ENCODE measurements at regions not wholly inside any gene's neighbourhood (a gene's known extent, or its start where the extent isn't known, plus 50 kb on each side); places are given as distances from the start of the nearest gene placed in this dataset.
"Not testable (repeated sequence)": the region's sequence is repeated elsewhere in the genome, so short reads cannot be mapped to it uniquely, and the experiment has no call there.

- DNase-seq, result no peak
These were observed 952.7 kb downstream of the SLC4A3 start for GRCh38 chr2:220580113-220580512.

DNA sequence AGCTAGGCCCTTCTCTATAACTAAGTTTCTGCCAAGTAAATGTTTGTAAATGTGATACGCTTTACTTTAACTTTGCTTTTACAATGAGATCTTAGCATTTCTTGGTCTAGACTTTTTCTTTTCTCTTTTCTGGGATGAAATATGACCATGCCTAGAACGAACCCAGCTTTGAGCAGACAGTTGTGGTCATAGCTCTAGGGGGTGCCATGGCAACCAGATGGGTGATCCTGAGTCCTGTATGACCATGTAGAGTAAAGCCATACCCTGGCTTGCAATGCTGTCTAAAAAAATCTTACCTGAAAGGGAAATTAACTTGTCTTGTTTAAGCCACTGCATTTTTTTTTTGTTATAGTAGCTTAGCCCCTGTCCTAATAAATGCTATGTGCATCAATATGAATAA is 956.3 kb downstream of the SLC4A3 start:
- DNase-seq, result no peak

DNA sequence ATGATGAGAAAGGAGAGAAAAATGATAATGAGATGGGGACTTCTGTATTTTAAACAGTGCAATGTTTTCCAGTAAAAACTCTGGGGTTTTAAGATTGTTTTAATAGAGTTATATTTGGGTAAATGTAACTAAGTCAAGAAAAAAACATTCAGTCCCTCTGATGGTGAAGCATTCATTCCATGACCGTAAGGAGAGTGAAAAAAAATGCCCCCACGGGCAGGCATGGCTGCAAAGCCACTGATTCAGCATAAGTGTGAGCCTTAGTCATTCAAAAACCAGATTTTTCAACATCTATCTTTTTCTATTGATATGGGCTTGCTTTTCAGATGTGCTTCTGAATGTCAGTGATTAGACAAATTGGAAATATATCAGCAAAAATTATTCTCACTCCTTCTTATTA is 957.8 kb downstream of the SLC4A3 start:
- no peak for DNase-seq

DNA sequence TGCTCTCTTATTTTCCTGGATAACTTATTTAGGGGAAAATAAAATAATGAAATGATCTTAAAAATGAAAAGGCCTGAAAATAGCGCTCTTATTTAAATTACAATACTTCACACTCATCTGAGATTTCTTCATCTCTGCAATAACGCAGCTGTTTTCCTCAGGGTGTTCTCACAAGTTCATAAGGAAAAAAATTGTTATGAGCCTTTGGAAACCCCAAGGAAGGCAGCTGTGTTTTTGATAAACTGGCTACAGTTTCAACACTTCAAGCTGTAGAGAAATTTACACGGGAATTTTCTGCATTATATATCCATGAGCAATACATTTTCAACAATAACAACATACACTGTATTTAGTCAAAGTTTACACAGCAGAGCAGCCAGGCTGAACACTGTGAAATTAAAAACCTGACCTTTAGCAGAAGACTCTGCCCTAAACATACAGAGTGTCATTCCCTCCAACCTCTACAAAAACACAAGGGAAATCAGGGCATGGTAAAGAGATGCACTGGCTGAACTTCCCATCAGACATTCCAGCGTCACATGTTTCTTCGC is 959.6 kb downstream of the SLC4A3 start:
- DNase-seq, result no peak

- DNase-seq, result no peak
These were observed 960.7 kb downstream of the SLC4A3 start for GRCh38 chr2:220588148-220588547.

GRCh38 chr2:220590476-220590875 is 963.0 kb downstream of the SLC4A3 start:
- no peak for DNase-seq

DNA sequence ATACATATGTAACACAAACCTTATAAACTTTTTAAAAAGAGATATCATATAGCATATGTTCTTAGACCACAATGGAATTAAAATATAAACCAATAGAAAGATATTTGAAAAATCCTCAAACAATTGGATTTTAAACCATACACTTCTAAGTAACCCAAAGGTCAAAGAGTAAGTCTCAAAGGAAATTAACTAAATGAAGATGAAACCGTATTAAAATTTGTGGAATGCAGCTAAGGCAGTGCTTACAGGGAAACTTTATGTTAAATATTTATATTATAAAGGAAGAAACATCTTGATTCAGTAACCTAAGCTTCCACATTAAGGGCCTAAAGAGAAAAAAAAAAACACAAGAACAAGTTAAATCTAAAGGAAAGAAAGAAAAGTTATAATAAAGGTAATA is 966.1 kb downstream of the SLC4A3 start:
- no peak for DNase-seq

DNA sequence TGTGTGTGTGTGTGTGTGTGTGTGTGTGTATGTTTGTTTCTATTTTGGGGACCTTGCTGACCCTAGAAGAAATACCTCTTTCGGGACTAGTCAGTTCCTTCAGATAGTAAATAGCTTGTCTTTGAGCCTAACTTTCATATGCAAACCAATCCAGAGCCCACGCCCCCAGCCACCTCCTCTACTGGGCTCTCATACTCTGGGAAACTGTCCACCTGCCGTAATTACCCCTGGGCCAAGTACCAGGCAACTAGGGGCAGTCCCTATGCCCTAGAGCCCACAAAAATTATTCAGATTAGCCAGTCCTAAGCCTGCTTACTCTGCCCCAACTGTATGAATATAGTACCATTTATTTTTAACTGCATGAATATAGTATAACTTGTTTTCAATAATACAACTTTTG is 970.4 kb downstream of the EPHA4 start:
- no peak for DNase-seq

DNA sequence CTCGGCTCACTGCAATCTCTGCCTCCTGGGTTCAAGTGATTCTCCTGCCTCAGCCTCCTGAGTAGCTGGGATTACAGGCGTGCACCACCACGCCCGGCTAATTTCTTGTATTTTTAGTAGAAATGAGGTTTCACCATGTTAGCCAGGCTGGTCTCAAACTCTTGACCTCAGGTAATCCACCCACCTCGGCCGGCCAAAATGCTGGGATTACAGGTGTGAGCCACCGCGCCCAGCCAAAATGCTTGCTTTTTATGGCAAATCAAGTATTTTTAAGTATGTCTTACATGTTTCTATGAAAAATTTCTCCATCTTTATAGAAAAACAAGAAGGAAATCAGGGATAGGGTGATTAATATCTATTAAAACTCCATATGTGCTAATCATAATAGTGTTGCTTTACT is 959.1 kb downstream of the EPHA4 start:
- DNase-seq, result not testable (repeated sequence)

GRCh38 chr2:220614064-220614463 is 958.0 kb downstream of the EPHA4 start:
- no peak for DNase-seq

DNA sequence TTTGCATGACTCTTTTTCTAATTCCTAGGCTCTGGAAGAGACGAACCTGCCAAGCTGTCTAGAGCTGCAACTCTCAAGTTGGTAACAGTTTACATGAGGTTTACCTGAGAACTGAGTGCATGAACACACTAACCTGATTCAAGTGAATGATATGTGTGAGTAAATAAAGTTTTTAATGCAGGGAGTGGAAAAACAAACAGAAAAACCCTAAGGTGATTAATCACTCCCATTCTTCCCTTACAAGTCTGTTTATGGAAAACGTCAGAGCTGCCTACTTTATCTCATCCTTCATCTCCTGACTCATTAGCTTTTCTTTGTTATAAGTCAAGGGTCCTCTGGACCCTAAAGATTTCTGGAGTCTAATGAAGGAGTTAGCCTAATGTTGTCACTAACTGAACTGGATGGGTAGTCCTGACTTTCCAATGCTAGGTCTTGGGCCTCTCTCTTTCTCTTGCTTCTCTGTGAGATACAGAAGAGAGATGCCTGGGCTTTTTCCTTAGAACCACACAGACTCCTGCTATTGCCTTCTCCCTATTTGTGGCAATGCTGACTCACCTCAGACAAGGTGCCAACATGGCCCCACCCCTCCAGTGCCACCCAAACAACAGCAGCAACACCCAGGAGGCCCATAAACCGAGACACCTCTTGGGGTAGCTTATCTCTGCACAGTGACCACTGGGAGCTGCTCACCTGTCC is 952.4 kb downstream of the EPHA4 start:
- DNase-seq, result no peak

GRCh38 chr2:220626603-220627002 is 945.5 kb downstream of the EPHA4 start:
- no peak for DNase-seq

DNA sequence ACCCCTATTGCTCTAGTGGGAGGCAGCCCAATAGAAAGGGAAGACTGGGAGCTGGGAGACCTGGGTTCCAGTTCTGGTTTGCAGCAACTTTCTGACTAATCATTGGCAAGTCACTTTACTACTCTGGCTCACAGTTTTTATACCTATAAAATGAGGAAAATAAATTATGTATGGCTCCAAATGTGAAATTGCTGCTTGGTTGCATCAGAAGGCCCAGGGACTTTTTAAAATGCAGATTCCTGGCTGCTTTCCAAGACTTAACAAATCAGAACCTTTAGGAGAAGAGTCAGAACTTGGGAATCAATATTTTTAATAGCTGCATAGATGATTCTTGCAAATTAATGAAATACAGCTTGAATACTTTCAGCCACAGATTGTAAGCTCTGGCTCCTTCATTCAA is 943.9 kb downstream of the EPHA4 start:
- no peak for DNase-seq

- DNase-seq, result no peak
These were observed 931.0 kb downstream of the EPHA4 start for GRCh38 chr2:220641137-220641536.

DNA sequence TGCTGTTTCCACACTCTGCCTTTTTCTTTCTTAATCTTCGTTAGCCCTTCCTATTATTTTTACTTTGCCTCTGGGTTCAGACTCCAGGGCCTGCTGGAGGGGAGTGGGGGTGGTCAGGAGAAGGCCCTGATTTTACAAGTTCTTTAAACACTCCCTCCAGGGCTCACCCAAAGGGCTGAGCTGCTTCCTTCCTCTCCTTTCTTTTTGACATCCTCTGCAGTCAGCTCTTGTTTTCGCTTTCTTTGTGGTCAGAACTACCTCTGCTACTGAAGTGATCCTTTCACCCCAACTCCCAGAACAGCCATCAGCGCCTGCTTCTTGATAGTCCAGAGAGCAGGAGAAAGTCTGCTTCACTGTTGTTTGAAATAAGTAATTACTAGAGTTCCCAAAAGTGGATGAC is 925.7 kb downstream of the EPHA4 start:
- DNase-seq, result no peak

DNA sequence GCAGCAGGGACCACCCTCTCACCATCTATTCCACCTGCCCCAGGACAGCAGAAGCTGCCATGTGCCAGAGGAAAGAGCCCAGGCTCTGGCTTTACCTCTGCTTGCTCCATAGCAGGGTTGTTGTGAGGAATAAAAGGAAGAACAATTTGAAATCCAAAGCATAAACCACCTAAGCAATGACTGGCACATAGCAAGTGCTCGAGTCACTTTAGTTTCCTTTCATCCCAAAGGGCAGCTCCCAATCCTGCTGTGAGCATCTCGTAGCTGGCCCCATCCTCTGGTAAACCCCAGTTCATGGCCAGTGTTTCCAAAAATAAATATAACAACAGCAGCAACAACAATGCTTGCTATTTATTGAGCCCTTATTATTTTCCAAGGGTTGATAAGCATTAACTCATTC is 923.5 kb downstream of the EPHA4 start:
- DNase-seq, result no peak

DNA sequence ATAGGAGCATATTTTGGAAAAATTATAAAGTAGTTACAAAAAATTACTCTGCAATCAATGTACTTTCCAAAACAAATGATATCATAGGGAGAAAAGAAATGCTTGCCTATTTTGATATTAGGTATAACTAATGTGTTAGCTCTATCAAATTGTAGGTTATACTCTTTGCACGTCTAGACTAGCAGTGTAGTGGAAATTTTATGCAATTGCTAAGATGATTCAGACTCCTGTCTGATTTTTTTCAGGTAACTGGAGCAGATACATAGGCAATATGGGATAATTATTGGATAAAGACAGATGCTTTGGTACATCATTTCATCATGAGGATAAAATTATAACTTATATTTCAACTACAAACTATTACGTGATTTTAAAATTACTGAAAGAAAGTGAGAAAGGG is 918.3 kb downstream of the EPHA4 start:
- no peak for DNase-seq

DNA sequence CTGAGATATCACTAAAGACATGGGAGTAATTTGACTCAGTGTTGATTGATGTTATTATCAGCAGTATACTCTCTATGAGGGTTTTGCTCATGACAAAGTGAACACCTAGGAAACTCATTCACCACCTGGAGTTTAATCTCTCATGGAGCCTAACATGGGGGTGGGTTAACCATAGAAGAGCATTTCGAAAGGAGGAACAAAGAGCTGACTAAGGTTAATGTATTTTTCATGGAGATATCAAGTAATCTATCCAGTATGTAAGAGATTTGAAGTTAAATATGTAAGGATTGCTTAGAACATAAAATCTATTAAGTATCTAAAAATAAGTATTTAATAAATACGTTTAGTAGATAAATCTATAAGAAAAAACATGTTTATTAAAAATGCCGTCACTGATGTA is 917.8 kb downstream of the EPHA4 start:
- DNase-seq, result no peak

DNA sequence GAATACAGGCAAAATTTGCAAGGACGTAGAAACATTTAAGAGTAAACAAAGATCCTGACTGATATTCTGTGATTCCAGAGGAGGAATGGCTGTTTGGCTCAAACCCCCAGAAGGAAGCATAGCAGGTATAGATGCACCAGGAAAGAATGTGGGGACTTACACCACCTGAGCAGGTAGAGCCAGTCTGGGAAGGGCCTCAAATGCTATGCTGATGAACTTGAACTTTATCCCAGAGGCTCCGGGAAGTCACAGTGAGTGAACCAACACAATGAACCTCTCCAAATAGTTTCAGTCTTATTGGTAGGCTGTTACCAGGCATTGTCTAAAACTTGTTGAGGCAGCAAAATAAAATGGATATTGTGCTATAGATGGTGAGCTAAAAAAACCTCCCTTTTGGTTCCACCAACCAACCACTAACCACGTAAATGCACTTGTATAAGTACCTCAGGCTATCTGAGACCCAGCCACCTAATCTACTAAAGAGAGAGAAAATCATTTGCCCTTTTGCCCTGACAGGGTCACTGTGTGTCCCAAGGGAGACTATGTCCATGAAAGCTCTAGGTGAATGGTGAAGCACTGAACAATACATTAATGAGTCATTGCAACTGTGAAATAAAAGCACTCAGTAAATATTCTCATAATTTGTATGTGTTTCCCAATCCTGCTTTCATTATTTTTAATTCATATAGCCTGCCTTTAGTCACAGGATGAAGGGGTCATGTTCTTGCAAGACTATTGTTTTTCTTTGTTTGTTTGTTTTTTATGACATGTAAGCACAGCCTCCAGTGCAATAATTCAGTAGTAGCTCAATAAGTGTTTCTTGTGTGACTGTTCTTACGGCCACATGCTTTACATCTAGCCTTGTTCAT is 911.6 kb downstream of the EPHA4 start:
- DNase-seq, result no peak

DNA sequence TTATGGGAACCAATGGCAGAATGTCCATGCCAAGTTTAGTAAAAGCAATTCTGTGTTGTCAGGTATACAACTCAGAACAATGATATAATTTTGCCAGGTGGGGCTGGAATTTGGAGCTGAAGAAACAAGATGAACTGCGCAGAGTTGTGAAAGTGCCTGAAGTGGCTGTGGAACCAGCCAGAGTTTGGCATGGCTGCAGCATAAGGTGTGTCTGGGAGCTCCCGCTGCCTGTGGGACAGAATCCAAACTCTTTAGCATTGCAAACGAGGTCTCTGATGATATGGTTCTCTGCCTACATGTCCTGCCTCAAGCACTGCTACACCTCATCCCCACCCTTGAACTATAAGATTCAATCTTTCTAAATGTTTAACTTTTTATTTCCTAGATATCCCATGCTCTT is 909.7 kb downstream of the EPHA4 start:
- no peak for DNase-seq

- no peak for DNase-seq
These were observed 909.0 kb downstream of the EPHA4 start for GRCh38 chr2:220663065-220663464.

GRCh38 chr2:220664272-220665107 is 907.6 kb downstream of the EPHA4 start:
- no peak for DNase-seq

GRCh38 chr2:220665108-220665471 is 907.0 kb downstream of the EPHA4 start:
- no peak for DNase-seq
